ENCODE measurements at regions not wholly inside any gene's neighbourhood (a gene's known extent, or its start where the extent isn't known, plus 50 kb on each side); places are given as distances from the start of the nearest gene placed in this dataset.

GRCh38 chr9:107554636-107555035, 65.1 kb upstream of the KLF4 start:
- H3K4me3 ChIP-seq = no peak overlapping the region
- no peaks in the 10 kb centered on the region for H3K36me3 ChIP-seq (ENCODE audit: control insufficient read depth in 4 of 4, insufficient read depth in 4 of 4, low read length in 4 of 4)
- H3K27ac ChIP-seq (ENCODE audit: low read depth in 1 of 2, low read length in 1 of 2) = no peak overlapping the region
- WGBS, 2 donors = 73 to 86% methylated on average over 8 of the region's 8 CpGs
- no peak for ATAC-seq (ENCODE audit: insufficient read depth, low FRiP score)
- TF ChIP-seq CTCF (IDR thresholded peaks at IDR 0.05; ENCODE audit: control extremely low read depth, extremely low read depth) = no peak
- H3K9ac ChIP-seq (ENCODE audit: insufficient read depth in 1 of 2, low read length in 2 of 2) = no peak overlapping the region
- peak in 2 of 3 donors; percentile 25 to 69 for DNase-seq
- H3K9me3 ChIP-seq (ENCODE audit: control insufficient read depth in 4 of 4, insufficient read depth in 3 of 4, low read length in 3 of 4) = no peaks in the 10 kb centered on the region
- H3K27me3 ChIP-seq (ENCODE audit: control insufficient read depth in 3 of 3, insufficient read depth in 3 of 3, low read length in 2 of 3) = no peaks in the 10 kb centered on the region
- H3K4me1 ChIP-seq (ENCODE audit: control insufficient read depth in 5 of 5, insufficient read depth in 5 of 5, low read length in 5 of 5) = peaks cover 0 to 7% (median 2%) of the 10 kb centered on the region in 5 donors

- ATAC-seq (ENCODE audit: insufficient read depth, low FRiP score) = peak; percentile 65
- 37 to 42% methylated on average over 10 of the region's 10 CpGs for WGBS, 2 donors
- DNase-seq = peak; percentile 34 to 82 (median 64)
- no peak overlapping the region for H3K4me3 ChIP-seq
- H3K4me1 ChIP-seq (ENCODE audit: control insufficient read depth in 5 of 5, insufficient read depth in 5 of 5, low read length in 5 of 5) = peaks cover 0 to 10% (median 7%) of the 10 kb centered on the region in 5 donors
- H3K36me3 ChIP-seq (ENCODE audit: control insufficient read depth in 4 of 4, insufficient read depth in 4 of 4, low read length in 4 of 4) = no peaks in the 10 kb centered on the region
- peaks cover 0 to 2% (median 0%) of the 10 kb centered on the region in 4 donors for H3K9me3 ChIP-seq (ENCODE audit: control insufficient read depth in 4 of 4, insufficient read depth in 3 of 4, low read length in 3 of 4)
- H3K27me3 ChIP-seq (ENCODE audit: control insufficient read depth in 3 of 3, insufficient read depth in 3 of 3, low read length in 2 of 3) = no peaks in the 10 kb centered on the region
- peak overlapping the region; percentile 82 to 85 for H3K27ac ChIP-seq (ENCODE audit: low read depth in 1 of 2, low read length in 1 of 2)
- no peak overlapping the region for H3K9ac ChIP-seq (ENCODE audit: insufficient read depth in 1 of 2, low read length in 2 of 2)
- TF ChIP-seq CTCF (IDR thresholded peaks at IDR 0.05; ENCODE audit: control extremely low read depth, extremely low read depth) = no peak
Observed at GRCh38 chr9:107548298-107549142, 59.0 kb upstream of the KLF4 start.

- ATAC-seq (ENCODE audit: insufficient read depth, low FRiP score) = no peak
- no peak for DNase-seq
- TF ChIP-seq CTCF (IDR thresholded peaks at IDR 0.05; ENCODE audit: control extremely low read depth, extremely low read depth) = no peak
- Histone ChIP-seq H3K4me1 (ENCODE audit: control insufficient read depth in 5 of 5, insufficient read depth in 5 of 5, low read length in 5 of 5) (peaks cover 0 to 10% (median 7%) of the 10 kb centered on the region in 5 donors), H3K9ac (ENCODE audit: insufficient read depth in 1 of 2, low read length in 2 of 2) (no peak overlapping the region), H3K9me3 (ENCODE audit: control insufficient read depth in 4 of 4, insufficient read depth in 3 of 4, low read length in 3 of 4) (peaks cover 0 to 3% (median 0%) of the 10 kb centered on the region in 4 donors), H3K4me3 (no peak overlapping the region), H3K27me3 (ENCODE audit: control insufficient read depth in 3 of 3, insufficient read depth in 3 of 3, low read length in 2 of 3) (no peaks in the 10 kb centered on the region), H3K36me3 (ENCODE audit: control insufficient read depth in 4 of 4, insufficient read depth in 4 of 4, low read length in 4 of 4) (no peaks in the 10 kb centered on the region), H3K27ac (ENCODE audit: low read depth in 1 of 2, low read length in 1 of 2) (peak overlapping the region; percentile 69 to 82)
- WGBS, 2 donors = 40 to 46% methylated on average over 3 of the region's 3 CpGs
Observed at GRCh38 chr9:107547772-107548297, 58.3 kb upstream of the KLF4 start.
